Right cardiac atrium (tissue), 5 donors: ENCODE measurements at regions not wholly inside any gene's neighbourhood (a gene's known extent, or its start where the extent isn't known, plus 50 kb on each side); places are given as distances from the start of the nearest gene placed in this dataset.
A peak's percentile ranks its signal among the peaks of the same experiment; 100 is the strongest.

Experiments
- ATAC-seq, 2 donors: fragments of 200-7000 bp; cut with Tn5 transposase; one replicate each; pipeline versions ENCODE4 v1.8.0 to v1.9.1; 2020; ENCODE audit warnings: moderate library complexity in 2 of 2, mild to moderate bottlenecking in 1 of 2
- DNase-seq, 3 donors: peaks; one replicate each; pipeline ENCODE4 v3.0.0-alpha.2; 2020
- H3K27ac ChIP-seq: one replicate; pipeline ENCODE4 v1.5.1; 2013; ENCODE audit warnings: mild to moderate bottlenecking, low read length, control low read depth, moderate library complexity
- H3K27me3 ChIP-seq: one replicate; pipeline ENCODE4 v1.6.1; 2013; ENCODE audit not compliant: control insufficient read depth, insufficient read depth
- H3K4me1 ChIP-seq: one replicate; pipeline ENCODE4 v1.6.1; 2013; ENCODE audit warnings: low read length; ENCODE audit not compliant: control insufficient read depth, insufficient read depth
- H3K4me3 ChIP-seq: one replicate; pipeline ENCODE4 v1.5.1; 2013; ENCODE audit warnings: low read length, control low read depth
- H3K9me3 ChIP-seq: one replicate; pipeline ENCODE4 v1.6.1; 2013; ENCODE audit warnings: low read length; ENCODE audit not compliant: control insufficient read depth
- WGBS: extraction: QIAGEN DNeasy Blood & Tissue Kit; methylation state at CpG from one replicate; pipeline ENCODE4 v1.1.7; 2013; 5-methylcytosine and 5-hydroxymethylcytosine counted together
- intact Hi-C, 4 donors: fragments of 100-400 bp; cut with DNase I; formaldehyde crosslinking; loops; one replicate each; pipeline versions ENCODE4 v1.11.0 to v1.14.0; 2022 to 2023
- donor health status: healthy with polysubstance abuse.
- donor health status: DM: no; HTN: yes; CAD: no.
- donor health status: DM: no; HTN: no; CAD: no.
- donor health status: DM: no; HTN: yes; CAD: no; lungs with severe emphysema.
- donor health status: DM: yes; HTN: yes; CAD: no.

DNA sequence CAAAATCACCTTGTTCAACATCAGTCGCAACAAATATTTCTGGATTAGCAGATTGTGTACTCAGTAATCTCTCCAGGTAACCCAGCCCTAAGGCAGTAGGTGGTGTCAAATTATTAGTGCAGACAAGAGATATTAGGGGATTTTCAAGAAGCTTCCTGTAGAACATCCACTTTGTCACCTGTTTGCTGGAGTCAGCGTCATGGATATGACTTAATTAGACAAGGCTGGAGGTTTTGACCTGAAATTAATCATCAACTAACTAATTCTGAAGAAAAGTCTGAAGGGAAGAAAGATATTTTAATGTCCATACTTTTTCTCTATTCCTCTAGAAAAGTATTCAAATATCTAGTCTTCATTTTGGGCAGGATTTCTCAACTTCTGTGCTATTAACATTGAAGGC, 91.4 kb upstream of the CCDC112 start:
- no peak for DNase-seq
- WGBS: 94% methylated on average over 2 of the region's 2 CpGs
- Histone ChIP-seq H3K9me3 (no peaks in the 10 kb centered on the region), H3K4me1 (no peaks in the 10 kb centered on the region), H3K4me3 (no peak overlapping the region), H3K27me3 (no peaks in the 10 kb centered on the region), H3K27ac (no peak overlapping the region)
- intact Hi-C loops: no loop called here
- no peak for ATAC-seq

DNA sequence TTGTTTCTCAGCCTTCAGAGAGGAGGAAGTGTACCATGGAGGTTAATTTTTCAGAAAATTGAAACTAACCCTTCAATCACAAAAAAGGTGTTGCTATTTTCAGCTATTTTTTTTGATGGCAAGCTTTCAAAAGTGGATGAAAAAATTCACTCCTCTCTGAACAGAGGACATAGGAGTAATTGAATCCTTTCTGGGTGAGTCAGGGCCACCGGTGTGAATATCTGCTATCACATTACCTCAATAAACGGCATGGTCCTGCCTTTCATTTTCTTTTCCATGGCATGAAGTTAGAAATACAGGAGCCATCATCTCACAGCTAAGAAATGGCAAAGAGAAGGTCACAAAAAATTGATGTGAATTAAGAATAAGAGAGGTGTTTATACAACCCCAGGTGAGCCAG, 90.2 kb upstream of the CCDC112 start:
- no peak for ATAC-seq
- DNase-seq: no peak
- 91% methylated on average over 2 of the region's 2 CpGs for WGBS
- no peaks in the 10 kb centered on the region for H3K27me3 ChIP-seq
- no peak overlapping the region for H3K27ac ChIP-seq
- H3K4me3 ChIP-seq: no peak overlapping the region
- no peaks in the 10 kb centered on the region for H3K4me1 ChIP-seq
- H3K9me3 ChIP-seq: no peaks in the 10 kb centered on the region
- intact Hi-C loops: no loop called here

DNA sequence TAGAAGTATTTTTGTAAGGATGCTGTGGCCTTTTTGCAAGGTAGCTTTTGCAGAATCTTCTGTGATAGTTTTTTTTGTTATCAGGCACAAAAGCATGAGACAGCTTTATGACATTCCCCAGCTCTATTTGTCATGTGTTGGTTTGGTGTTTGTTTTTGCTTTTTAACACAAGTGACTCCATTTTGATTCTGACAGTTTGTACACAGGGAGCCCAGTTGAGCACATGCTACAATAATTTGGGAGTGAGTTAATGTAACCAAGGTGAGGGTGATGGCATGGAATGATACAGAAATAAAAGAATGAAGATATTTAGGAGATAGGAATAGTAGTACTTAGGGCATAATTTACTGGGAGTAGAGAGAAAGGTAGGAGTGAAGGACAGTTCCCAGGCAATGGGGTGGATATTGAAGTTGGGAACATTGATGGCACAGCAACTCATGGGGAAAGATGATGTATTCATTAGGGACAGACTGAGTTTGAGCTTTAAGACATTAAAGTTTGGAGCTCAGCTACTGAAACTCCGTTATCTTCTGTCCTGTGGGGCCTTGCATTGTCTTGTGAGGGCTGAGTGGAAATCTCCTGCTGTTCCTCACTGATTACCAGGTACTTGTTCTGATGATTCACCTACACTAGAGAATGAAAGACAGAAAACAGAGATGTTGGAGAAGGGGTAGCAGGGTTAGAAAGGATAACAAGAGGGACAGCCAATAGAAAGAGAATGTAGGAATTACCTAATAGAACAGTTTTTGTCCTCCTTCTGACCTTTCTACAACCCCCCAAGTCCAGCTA, 88.3 kb upstream of the CCDC112 start:
- WGBS: 70% methylated on average over 1 of the region's 1 CpG
- no peaks in the 10 kb centered on the region for H3K9me3 ChIP-seq
- ATAC-seq (no peak), DNase-seq (no peak)
- intact Hi-C loops: no loop called here
- no peaks in the 10 kb centered on the region for H3K27me3 ChIP-seq
- no peak overlapping the region for H3K4me3 ChIP-seq
- no peak overlapping the region for H3K27ac ChIP-seq
- no peaks in the 10 kb centered on the region for H3K4me1 ChIP-seq

DNA sequence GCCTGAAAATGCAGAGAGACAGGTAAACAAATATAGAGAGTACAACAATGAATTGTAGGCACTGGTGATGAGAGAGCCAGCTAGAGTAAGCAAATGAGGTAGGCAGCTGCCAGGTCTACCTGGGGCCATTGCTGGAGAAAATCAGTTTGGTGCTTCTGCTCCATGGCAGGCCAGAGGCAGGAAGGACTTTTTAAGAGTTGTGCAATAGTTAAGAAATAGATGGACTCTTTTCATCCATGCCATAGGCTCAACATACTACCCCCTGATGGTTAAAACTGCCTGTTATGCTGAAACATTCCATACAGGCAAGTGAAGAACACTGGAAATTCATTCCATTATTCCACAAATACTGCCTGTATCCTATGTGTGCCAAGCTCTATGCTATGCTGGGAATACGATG, 86.5 kb upstream of the CCDC112 start:
- no peak overlapping the region for H3K4me3 ChIP-seq
- H3K27me3 ChIP-seq: no peaks in the 10 kb centered on the region
- H3K9me3 ChIP-seq: no peaks in the 10 kb centered on the region
- no peak for ATAC-seq
- no peak for DNase-seq
- no peaks in the 10 kb centered on the region for H3K4me1 ChIP-seq
- 96% methylated on average over 1 of the region's 1 CpG for WGBS
- no peak overlapping the region for H3K27ac ChIP-seq
- intact Hi-C loops: no loop called here

DNA sequence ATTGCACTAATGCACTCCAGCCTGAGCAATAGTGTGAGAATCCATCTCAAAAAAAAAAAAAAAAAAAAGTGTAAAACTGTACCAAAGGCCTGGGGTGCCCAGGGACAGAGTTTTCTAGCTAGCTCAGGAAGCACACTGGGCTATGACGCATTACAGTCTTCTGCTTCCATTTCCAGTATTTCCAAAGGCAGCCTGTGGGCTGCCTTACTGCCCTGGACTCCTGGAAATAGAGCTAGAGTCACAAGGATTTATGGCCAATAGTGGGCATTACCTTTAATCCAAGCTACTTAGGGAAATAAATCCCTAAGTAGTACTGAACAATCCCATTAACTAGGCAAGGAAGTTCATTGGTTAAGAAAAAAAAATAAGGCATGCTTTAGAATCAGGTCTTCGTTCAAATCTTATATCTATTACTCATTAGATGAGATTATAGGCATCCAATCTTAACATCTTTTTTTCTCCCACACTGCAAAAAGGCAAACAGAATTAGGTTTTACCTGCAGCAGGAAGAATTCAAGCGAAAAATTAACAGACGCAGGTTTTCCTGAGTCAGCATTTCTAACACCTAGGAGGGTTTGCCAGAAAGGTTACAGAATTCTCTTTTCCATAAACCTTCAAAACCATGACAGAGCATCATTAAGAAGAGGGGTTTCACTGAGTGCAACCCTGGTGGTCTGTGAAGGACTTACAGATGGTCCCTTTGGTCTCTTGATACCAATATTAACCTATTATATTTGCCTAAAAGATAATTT, 85.6 kb upstream of the CCDC112 start:
- no peaks in the 10 kb centered on the region for H3K27me3 ChIP-seq
- ATAC-seq: no peak
- no peaks in the 10 kb centered on the region for H3K9me3 ChIP-seq
- no peak overlapping the region for H3K4me3 ChIP-seq
- WGBS: 88% methylated on average over 4 of the region's 4 CpGs
- DNase-seq: no peak
- intact Hi-C loops: no loop called here
- H3K4me1 ChIP-seq: no peaks in the 10 kb centered on the region
- no peak overlapping the region for H3K27ac ChIP-seq

DNA sequence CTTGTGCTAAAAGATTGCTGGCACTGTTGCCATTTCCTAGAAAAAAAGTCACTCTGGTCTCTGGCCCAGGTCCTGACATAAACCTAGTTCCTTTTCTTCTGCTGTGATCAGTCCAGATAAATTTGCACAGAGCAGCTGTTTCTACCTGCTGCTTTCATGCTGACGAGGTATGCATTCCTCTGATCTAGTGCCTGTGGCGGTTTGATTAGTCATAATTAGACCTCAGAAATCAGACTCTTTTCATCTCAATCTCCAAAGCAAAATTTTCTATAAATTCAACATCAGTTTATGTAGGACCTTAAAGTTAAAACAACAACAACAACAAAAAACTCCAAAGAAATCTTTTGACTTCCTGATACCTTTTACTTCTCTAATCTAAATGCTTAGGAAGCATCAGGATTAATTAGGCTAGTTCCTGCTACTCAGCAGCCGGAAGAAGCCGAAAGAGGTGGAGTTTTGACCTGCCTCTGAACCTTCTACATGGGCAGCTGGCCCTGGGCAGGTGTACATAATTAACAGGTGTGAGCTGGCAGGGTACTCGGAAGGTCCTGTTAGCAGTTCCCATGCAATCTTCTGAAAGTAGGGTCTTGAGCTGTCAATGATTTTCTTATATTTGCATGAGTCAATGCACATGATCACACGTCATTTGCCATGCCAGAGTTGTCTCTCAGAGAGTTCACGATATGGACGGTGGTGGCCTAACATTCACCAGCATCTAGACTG, 83.3 kb upstream of the CCDC112 start:
- Histone ChIP-seq H3K4me3 (no peak overlapping the region), H3K27ac (no peak overlapping the region), H3K27me3 (no peaks in the 10 kb centered on the region), H3K4me1 (no peaks in the 10 kb centered on the region), H3K9me3 (no peaks in the 10 kb centered on the region)
- no peak for ATAC-seq
- DNase-seq: no peak
- 88% methylated on average over 8 of the region's 8 CpGs for whole genome bisulfite sequencing
- intact Hi-C loops: loop anchor here (5.0 to 10.0 kb wide), 6 partner anchors 163 to 208 kb away; partner anchors contain the start of gene FEM1C (in 1 of the 4)

DNA sequence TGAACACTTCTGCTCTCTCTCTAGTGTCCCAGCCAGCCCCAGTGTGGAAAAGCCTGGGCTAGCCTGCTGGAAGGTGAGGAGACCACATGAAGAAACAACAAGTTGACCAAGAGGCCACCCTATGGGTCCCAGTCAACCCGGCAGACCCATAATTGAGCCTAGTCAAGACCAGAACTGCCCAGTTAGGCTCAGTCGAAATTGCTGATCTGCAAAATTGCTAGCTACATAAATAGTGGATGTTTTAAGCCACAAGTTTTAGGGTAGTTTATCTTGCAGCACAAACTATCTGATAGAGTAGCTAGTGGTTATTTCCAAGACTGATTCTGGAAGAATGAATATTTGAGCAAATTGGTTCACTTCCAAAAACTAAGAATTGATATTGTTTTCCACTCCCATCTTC, 82.3 kb upstream of the CCDC112 start:
- no peak for DNase-seq
- no peak overlapping the region for H3K27ac ChIP-seq
- no peak for ATAC-seq
- H3K4me1 ChIP-seq: no peaks in the 10 kb centered on the region
- no peak overlapping the region for H3K4me3 ChIP-seq
- H3K9me3 ChIP-seq: no peaks in the 10 kb centered on the region
- 88% methylated on average over 2 of the region's 2 CpGs for WGBS
- intact Hi-C loops: loop anchor here (5.0 to 10.0 kb wide), 6 partner anchors 164 to 209 kb away; partner anchors contain the start of gene FEM1C (in 1 of the 4)
- no peaks in the 10 kb centered on the region for H3K27me3 ChIP-seq

DNA sequence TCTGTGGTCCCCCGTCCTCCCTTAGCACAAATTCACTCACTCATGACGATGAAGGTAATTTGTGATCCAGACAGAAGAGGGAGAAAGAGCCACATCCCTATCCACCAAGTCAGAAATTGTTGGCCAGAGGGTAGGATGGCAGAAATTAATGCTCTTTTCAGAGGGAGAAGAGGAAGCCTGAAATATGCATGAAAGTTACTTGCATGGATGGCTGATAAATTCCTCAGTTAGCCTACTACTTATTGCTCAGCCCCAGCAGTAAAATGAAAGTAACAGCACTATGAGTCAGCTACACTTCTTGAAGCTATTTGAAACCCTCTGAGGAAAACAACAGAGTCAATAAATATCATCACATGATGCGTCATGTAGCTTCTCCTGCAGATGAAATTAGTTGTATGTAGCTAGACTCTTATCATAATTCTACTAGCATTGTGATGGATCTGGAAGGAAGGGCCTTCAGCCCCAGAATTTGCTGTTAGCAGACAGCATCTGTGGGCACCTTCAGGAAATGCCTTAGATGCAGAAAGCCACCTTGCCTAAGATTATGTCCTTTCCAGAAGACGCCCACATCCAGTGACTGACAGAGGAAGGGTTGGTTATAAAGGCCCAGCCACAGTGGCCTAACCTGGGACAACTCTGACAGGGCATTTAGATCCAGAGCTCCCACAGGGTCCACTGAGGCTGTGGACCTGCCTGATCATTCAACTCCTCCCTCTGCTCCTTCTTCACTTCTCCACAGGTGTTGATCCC, 81.2 kb upstream of the CCDC112 start:
- peak; percentile 73 to 78 for ATAC-seq
- 52% methylated on average over 4 of the region's 4 CpGs for WGBS

DNA sequence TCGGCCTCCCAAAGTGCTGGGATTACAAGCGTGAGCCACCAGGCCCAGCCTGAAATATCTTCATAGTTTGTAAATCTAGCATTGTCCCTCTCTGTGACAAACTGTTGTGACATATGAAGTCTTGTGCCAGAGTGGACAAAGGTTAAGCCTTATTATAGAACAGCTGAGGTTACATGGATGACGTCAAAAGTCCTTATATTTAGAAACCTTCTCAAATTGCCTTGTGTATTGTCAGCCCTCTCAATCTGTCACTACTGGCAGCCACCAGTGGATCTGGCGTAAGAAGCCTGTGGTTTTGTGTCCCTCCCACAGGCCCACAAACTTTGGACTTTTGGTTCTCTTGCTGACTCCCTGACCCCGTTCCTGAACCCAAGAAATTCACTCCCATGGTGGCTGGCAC, 79.4 kb upstream of the CCDC112 start:
- H3K9me3 ChIP-seq: no peaks in the 10 kb centered on the region
- WGBS: 57% methylated on average over 5 of the region's 5 CpGs
- peak overlapping the region; percentile 30 for H3K27ac ChIP-seq
- peak; percentile 68 to 89 for ATAC-seq
- H3K27me3 ChIP-seq: no peaks in the 10 kb centered on the region
- intact Hi-C loops: loop anchor here (5.0 to 10.0 kb wide), 6 partner anchors 166 to 211 kb away; partner anchors contain the start of gene FEM1C (in 1 of the 4)
- H3K4me3 ChIP-seq: no peak overlapping the region
- H3K4me1 ChIP-seq: no peaks in the 10 kb centered on the region
- DNase-seq: peak in 1 of 3 donors; percentile 33

More for the DNA sequence above, 81.2 kb upstream of the CCDC112 start:
- no peak for DNase-seq
- intact Hi-C loops: loop anchor here (5.0 to 10.0 kb wide), 6 partner anchors 165 to 210 kb away; partner anchors contain the start of gene FEM1C (in 1 of the 4)
- Histone ChIP-seq H3K27me3 (no peaks in the 10 kb centered on the region), H3K4me3 (no peak overlapping the region), H3K4me1 (no peaks in the 10 kb centered on the region), H3K9me3 (no peaks in the 10 kb centered on the region), H3K27ac (no peak overlapping the region)

DNA sequence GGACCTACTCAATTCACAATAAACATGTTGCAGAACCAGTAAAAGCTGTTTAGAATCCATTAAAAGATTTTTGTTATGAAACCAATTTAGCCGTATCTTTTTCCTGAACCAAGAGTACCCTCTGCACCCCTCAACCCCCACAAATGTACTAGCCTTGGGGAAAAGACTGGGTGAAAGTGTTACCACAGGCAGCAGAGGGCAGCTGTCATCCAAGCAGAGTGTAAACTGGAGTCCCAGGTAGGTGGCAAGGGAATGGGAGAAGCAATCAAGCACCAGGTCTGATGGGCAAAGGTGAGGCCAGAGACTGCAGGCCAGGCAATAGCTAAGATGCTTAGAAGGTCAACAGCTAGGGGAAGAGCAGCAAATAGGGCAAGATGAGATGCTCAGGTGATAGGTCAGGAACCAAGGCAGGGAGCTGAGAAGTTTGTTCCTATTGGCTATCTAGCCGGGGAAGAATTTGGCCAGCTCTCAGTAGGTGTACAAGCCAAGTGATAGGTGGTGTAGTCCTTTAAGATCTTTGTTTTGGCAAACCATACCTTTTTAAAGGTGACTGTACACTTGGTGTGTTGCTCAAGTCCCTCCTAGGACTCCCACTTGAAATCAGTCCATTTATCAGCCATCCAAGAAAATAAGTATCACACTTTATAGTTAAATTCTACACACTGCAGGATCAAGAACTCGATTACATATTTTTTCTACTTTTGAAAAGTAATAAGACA, 77.8 kb upstream of the CCDC112 start:
- Histone ChIP-seq H3K9me3 (no peaks in the 10 kb centered on the region), H3K4me1 (no peaks in the 10 kb centered on the region), H3K27me3 (no peaks in the 10 kb centered on the region), H3K27ac (no peak overlapping the region), H3K4me3 (no peak overlapping the region)
- DNase-seq (no peak), ATAC-seq (no peak)
- WGBS: 89% methylated on average over 3 of the region's 3 CpGs
- intact Hi-C loops: loop anchor here in 2 of 4 donors (10.0 kb wide), 2 partner anchors 201 to 211 kb away; no protein-coding TSS in a partner anchor
